Esophagus muscularis mucosa (tissue), 4 donors: ENCODE measurements at regions not wholly inside any gene's neighbourhood (a gene's known extent, or its start where the extent isn't known, plus 50 kb on each side); places are given as distances from the start of the nearest gene placed in this dataset.

Experiments used
- EP300 ChIP-seq: sonication (generic); formaldehyde crosslinking; IDR thresholded peaks from one replicate; pipeline ENCODE4 v1.6.1; 2017; ENCODE audit warnings: antibody characterized with exemption
- POLR2AphosphoS5 ChIP-seq, 2 donors: sonication (generic); formaldehyde crosslinking; IDR thresholded peaks; one replicate each; pipeline ENCODE4 v1.6.1; 2017; ENCODE audit warnings: antibody characterized with exemption in 2 of 2
- TF ChIP-seq, protein P1 (sequence below), 3 experiments: fragments of 200-600 bp in 2 of 3; fragments of 450-650 bp in 1 of 3; sonication (generic) in 2 of 3; IDR thresholded peaks; one replicate each; pipeline ENCODE4 v1.5.1; 2017 to 2019; ENCODE audit warnings: antibody characterized with exemption in 3 of 3, mild to moderate bottlenecking in 2 of 3, moderate library complexity in 1 of 3

DNA sequence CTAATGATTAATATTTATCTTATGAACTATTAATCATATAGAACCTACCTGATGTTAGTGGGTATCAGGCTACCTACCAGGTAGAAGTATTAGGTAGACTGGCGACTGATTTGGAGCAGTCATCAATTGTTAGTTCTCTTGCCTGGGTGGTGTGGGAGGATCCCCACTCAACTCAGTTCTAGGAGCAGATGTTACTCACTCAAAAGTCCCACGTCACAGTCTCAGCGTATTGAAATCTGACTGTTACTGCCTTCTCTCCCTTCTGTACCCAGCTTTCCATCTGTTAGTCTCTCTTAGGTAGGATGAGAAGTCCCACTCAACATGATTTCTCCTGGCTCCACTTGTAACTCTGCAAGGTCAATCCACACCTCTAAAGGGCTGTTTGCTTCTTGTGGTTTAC lies 102.7 kb downstream of the OLFM4 start:
- TF ChIP-seq, protein P1, sequence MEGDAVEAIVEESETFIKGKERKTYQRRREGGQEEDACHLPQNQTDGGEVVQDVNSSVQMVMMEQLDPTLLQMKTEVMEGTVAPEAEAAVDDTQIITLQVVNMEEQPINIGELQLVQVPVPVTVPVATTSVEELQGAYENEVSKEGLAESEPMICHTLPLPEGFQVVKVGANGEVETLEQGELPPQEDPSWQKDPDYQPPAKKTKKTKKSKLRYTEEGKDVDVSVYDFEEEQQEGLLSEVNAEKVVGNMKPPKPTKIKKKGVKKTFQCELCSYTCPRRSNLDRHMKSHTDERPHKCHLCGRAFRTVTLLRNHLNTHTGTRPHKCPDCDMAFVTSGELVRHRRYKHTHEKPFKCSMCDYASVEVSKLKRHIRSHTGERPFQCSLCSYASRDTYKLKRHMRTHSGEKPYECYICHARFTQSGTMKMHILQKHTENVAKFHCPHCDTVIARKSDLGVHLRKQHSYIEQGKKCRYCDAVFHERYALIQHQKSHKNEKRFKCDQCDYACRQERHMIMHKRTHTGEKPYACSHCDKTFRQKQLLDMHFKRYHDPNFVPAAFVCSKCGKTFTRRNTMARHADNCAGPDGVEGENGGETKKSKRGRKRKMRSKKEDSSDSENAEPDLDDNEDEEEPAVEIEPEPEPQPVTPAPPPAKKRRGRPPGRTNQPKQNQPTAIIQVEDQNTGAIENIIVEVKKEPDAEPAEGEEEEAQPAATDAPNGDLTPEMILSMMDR (IDR thresholded peaks at IDR 0.05): no peak
- TF ChIP-seq POLR2AphosphoS5 (IDR thresholded peaks at IDR 0.05) (no peak), EP300 (no peak)
